Nephron progenitor cell (in vitro differentiated cells): ENCODE measurements at regions not wholly inside any gene's neighbourhood (a gene's known extent, or its start where the extent isn't known, plus 50 kb on each side); places are given as distances from the start of the nearest gene placed in this dataset.

ENCODE experiments used
- DNase-seq: peaks from one replicate; pipeline ENCODE4 v3.0.0; 2021
- H3K27ac Mint-ChIP-seq: 2 replicates; pipeline ENCODE4 v1.8.0; 2021; ENCODE audit warnings: mild to moderate bottlenecking, moderate library complexity, mixed read lengths
- H3K27me3 Mint-ChIP-seq: 2 replicates; pipeline ENCODE4 v1.8.0; 2021; ENCODE audit warnings: mild to moderate bottlenecking, low read depth, mixed read lengths; ENCODE audit not compliant: poor library complexity
- H3K36me3 Mint-ChIP-seq: 2 replicates; pipeline ENCODE4 v1.8.0; 2021; ENCODE audit warnings: low read depth, mixed read lengths
- H3K4me1 Mint-ChIP-seq: 2 replicates; pipeline ENCODE4 v1.8.0; 2021; ENCODE audit warnings: mixed read lengths
- H3K4me3 Mint-ChIP-seq: 2 replicates; pipeline ENCODE4 v1.8.0; 2021; ENCODE audit warnings: mild to moderate bottlenecking, moderate library complexity, mixed read lengths
- H3K9me3 Mint-ChIP-seq: 2 replicates; pipeline ENCODE4 v1.8.0; 2021; ENCODE audit warnings: mild to moderate bottlenecking, moderate library complexity, mixed read lengths
- CTCF ChIP-seq: fragments of 200-600 bp; sonication (generic); IDR thresholded peaks from 2 replicates; pipeline ENCODE4 v1.5.0; 2021; ENCODE audit warnings: antibody characterized with exemption

GRCh38 chr11:10395166-10395897 lies 59.7 kb upstream of the AMPD3 start:
- DNase-seq = no peak
- H3K4me1 Mint-ChIP-seq = no peaks in the 10 kb centered on the region
- no peak for TF ChIP-seq CTCF
- H3K27me3 Mint-ChIP-seq = peaks cover 11% of the 10 kb centered on the region
- H3K36me3 Mint-ChIP-seq = no peaks in the 10 kb centered on the region
- H3K27ac Mint-ChIP-seq = no peak overlapping the region
- no peak overlapping the region for H3K4me3 Mint-ChIP-seq
- H3K9me3 Mint-ChIP-seq = no peaks in the 10 kb centered on the region

- no peaks in the 10 kb centered on the region for H3K4me1 Mint-ChIP-seq
- TF ChIP-seq CTCF = no peak
- peaks cover 14% of the 10 kb centered on the region for H3K27me3 Mint-ChIP-seq
- H3K9me3 Mint-ChIP-seq = no peaks in the 10 kb centered on the region
- no peak overlapping the region for H3K4me3 Mint-ChIP-seq
- no peak for DNase-seq
- H3K27ac Mint-ChIP-seq = peak overlapping the region; percentile 28
- H3K36me3 Mint-ChIP-seq = no peaks in the 10 kb centered on the region
Measured at GRCh38 chr11:10396771-10397170, 58.3 kb upstream of the AMPD3 start.

GRCh38 chr11:10397226-10397987 lies 57.7 kb upstream of the AMPD3 start:
- Mint-ChIP-seq H3K4me1 (no peaks in the 10 kb centered on the region), H3K27me3 (peaks cover 17% of the 10 kb centered on the region), H3K9me3 (no peaks in the 10 kb centered on the region), H3K4me3 (no peak overlapping the region), H3K27ac (peak overlapping the region; percentile 28), H3K36me3 (no peaks in the 10 kb centered on the region)
- DNase-seq = no peak
- TF ChIP-seq CTCF = no peak

- H3K4me1 Mint-ChIP-seq = no peaks in the 10 kb centered on the region
- no peaks in the 10 kb centered on the region for H3K9me3 Mint-ChIP-seq
- TF ChIP-seq CTCF = no peak
- no peak overlapping the region for H3K4me3 Mint-ChIP-seq
- no peak for DNase-seq
- H3K27me3 Mint-ChIP-seq = peaks cover 17% of the 10 kb centered on the region
- no peaks in the 10 kb centered on the region for H3K36me3 Mint-ChIP-seq
- no peak overlapping the region for H3K27ac Mint-ChIP-seq
Measured at GRCh38 chr11:10398525-10398924, 56.5 kb upstream of the AMPD3 start.

GRCh38 chr11:10400856-10401255 lies 54.2 kb upstream of the AMPD3 start:
- Mint-ChIP-seq H3K36me3 (no peaks in the 10 kb centered on the region), H3K27ac (no peak overlapping the region), H3K4me3 (no peak overlapping the region), H3K4me1 (peaks cover under 1% of the 10 kb centered on the region), H3K27me3 (peaks cover 12% of the 10 kb centered on the region), H3K9me3 (no peaks in the 10 kb centered on the region)
- TF ChIP-seq CTCF = no peak
- no peak for DNase-seq
